WTC11 (cell line): ENCODE measurements at regions not wholly inside any gene's neighbourhood (a gene's known extent, or its start where the extent isn't known, plus 50 kb on each side); places are given as distances from the start of the nearest gene placed in this dataset.

Experiments
- CREM ChIP-seq: sonication (generic); formaldehyde crosslinking; IDR thresholded peaks from 2 replicates; pipeline ENCODE4 v1.8.1; 2022; ENCODE audit warnings: mild to moderate bottlenecking, missing genetic modification reagents, moderate library complexity
- FOXK1 ChIP-seq: sonication (generic); formaldehyde crosslinking; IDR thresholded peaks from 2 replicates; pipeline ENCODE4 v1.8.0; 2022; ENCODE audit warnings: mild to moderate bottlenecking, moderate library complexity, missing genetic modification reagents
- GABPB1 ChIP-seq: sonication (generic); formaldehyde crosslinking; IDR thresholded peaks from 2 replicates; pipeline ENCODE4 v1.8.1; 2023; ENCODE audit warnings: mild to moderate bottlenecking, missing genetic modification reagents
- HMGA2 ChIP-seq: fragments of 250-450 bp; sonication (Bioruptor Pico); IDR thresholded peaks from 2 replicates; pipeline ENCODE4 v1.4.0; 2021; ENCODE audit warnings: mild to moderate bottlenecking, moderate library complexity
- NR3C1 ChIP-seq: sonication (generic); formaldehyde crosslinking; conservative IDR thresholded peaks from 2 replicates; pipeline ENCODE4 v1.8.1; 2023; ENCODE audit warnings: low read depth, mild to moderate bottlenecking, missing genetic modification reagents
- TCF7 ChIP-seq: sonication (generic); formaldehyde crosslinking; IDR thresholded peaks from 2 replicates; pipeline ENCODE4 v1.8.0; 2022; ENCODE audit warnings: mild to moderate bottlenecking, low read depth, missing genetic modification reagents, moderate library complexity
- TEAD4 ChIP-seq: sonication (generic); formaldehyde crosslinking; IDR thresholded peaks from 2 replicates; pipeline ENCODE4 v1.8.0; 2022; ENCODE audit warnings: mild to moderate bottlenecking, missing genetic modification reagents
- ZNF416 ChIP-seq: fragments of 250-450 bp; sonication (Bioruptor Pico); IDR thresholded peaks from 2 replicates; pipeline ENCODE4 v1.9.0; 2021; ENCODE audit warnings: mild to moderate bottlenecking, inconsistent platforms
- TF ChIP-seq, protein P1 (sequence below): fragments of 200-600 bp; IDR thresholded peaks from 2 replicates; pipeline ENCODE4 v1.8.0; 2022; ENCODE audit warnings: antibody characterized with exemption
- TF ChIP-seq, protein P2 (sequence below): sonication (generic); formaldehyde crosslinking; IDR thresholded peaks from 2 replicates; pipeline ENCODE4 v1.8.1; 2022; ENCODE audit warnings: mild to moderate bottlenecking, moderate library complexity, missing genetic modification reagents

DNA sequence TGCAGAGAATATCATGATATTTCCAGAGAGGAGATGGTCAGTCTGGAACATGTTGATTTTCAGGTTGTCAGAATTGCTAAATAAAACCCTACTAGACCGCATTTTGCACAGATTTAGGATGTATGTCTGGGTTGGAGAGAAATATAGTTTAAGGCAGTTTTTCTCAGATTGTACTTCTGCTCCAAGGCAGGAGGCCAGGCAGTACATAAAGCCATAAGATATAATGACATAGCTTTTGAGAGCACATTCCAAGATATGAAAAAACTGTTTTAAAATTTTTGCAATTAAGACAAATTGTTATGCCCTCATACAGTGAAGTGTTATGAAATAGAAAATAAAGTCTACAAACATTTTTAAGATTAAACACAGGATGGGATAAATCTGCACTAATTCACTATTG is 301.8 kb upstream of the CBLB start:
- no peak for TF ChIP-seq ZNF416
- no peak for TF ChIP-seq HMGA2
- no peak for TF ChIP-seq GABPB1 (CRISPR knock-in tag)
- TF ChIP-seq, protein P1, sequence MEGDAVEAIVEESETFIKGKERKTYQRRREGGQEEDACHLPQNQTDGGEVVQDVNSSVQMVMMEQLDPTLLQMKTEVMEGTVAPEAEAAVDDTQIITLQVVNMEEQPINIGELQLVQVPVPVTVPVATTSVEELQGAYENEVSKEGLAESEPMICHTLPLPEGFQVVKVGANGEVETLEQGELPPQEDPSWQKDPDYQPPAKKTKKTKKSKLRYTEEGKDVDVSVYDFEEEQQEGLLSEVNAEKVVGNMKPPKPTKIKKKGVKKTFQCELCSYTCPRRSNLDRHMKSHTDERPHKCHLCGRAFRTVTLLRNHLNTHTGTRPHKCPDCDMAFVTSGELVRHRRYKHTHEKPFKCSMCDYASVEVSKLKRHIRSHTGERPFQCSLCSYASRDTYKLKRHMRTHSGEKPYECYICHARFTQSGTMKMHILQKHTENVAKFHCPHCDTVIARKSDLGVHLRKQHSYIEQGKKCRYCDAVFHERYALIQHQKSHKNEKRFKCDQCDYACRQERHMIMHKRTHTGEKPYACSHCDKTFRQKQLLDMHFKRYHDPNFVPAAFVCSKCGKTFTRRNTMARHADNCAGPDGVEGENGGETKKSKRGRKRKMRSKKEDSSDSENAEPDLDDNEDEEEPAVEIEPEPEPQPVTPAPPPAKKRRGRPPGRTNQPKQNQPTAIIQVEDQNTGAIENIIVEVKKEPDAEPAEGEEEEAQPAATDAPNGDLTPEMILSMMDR = no peak
- no peak for TF ChIP-seq FOXK1 (CRISPR knock-in tag)
- TF ChIP-seq, protein P2, sequence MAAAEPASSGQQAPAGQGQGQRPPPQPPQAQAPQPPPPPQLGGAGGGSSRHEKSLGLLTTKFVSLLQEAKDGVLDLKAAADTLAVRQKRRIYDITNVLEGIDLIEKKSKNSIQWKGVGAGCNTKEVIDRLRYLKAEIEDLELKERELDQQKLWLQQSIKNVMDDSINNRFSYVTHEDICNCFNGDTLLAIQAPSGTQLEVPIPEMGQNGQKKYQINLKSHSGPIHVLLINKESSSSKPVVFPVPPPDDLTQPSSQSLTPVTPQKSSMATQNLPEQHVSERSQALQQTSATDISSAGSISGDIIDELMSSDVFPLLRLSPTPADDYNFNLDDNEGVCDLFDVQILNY (CRISPR knock-in tag) = no peak
- TF ChIP-seq CREM (CRISPR knock-in tag) = no peak
- TF ChIP-seq TCF7 = no peak
- TF ChIP-seq NR3C1 (CRISPR knock-in tag) = no peak
- no peak for TF ChIP-seq TEAD4 (CRISPR knock-in tag)
